Osteocyte (in vitro differentiated cells): ENCODE measurements at regions not wholly inside any gene's neighbourhood (a gene's known extent, or its start where the extent isn't known, plus 50 kb on each side); places are given as distances from the start of the nearest gene placed in this dataset.

Source experiments
- DNase-seq: peaks from one replicate; pipeline ENCODE4 v3.0.0; 2021; ENCODE audit warnings: mixed read lengths; ENCODE audit not compliant: unreplicated experiment; ENCODE audit errors: extremely low spot score
- H3K27ac Mint-ChIP-seq: one replicate; pipeline ENCODE4 v1.8.0; 2021; ENCODE audit warnings: mild to moderate bottlenecking, mixed read lengths; ENCODE audit not compliant: unreplicated experiment
- H3K27me3 Mint-ChIP-seq: one replicate; pipeline ENCODE4 v1.8.0; 2021; ENCODE audit warnings: mixed read lengths; ENCODE audit not compliant: unreplicated experiment
- H3K36me3 Mint-ChIP-seq: one replicate; pipeline ENCODE4 v1.8.0; 2021; ENCODE audit warnings: mixed read lengths; ENCODE audit not compliant: unreplicated experiment
- H3K4me1 Mint-ChIP-seq: one replicate; pipeline ENCODE4 v1.8.0; 2021; ENCODE audit warnings: mixed read lengths; ENCODE audit not compliant: unreplicated experiment
- H3K4me3 Mint-ChIP-seq: one replicate; pipeline ENCODE4 v1.8.0; 2021; ENCODE audit warnings: mild to moderate bottlenecking, moderate library complexity, mixed read lengths; ENCODE audit not compliant: unreplicated experiment
- H3K9me3 Mint-ChIP-seq: one replicate; pipeline ENCODE4 v1.8.0; 2021; ENCODE audit warnings: mixed read lengths; ENCODE audit not compliant: unreplicated experiment
- TF ChIP-seq, protein P1 (sequence below): fragments of 200-600 bp; sonication (generic); IDR thresholded peaks from 2 replicates; pipeline ENCODE4 v1.5.0; 2021; ENCODE audit warnings: antibody characterized with exemption, mild to moderate bottlenecking, moderate library complexity

GRCh38 chr11:41788177-41788576 lies 328.7 kb upstream of the LRRC4C start:
- Mint-ChIP-seq H3K27ac (no peak overlapping the region), H3K27me3 (no peaks in the 10 kb centered on the region), H3K36me3 (no peaks in the 10 kb centered on the region), H3K9me3 (peaks cover 46% of the 10 kb centered on the region), H3K4me3 (no peak overlapping the region), H3K4me1 (no peaks in the 10 kb centered on the region)
- no peak for DNase-seq
- TF ChIP-seq, protein P1, sequence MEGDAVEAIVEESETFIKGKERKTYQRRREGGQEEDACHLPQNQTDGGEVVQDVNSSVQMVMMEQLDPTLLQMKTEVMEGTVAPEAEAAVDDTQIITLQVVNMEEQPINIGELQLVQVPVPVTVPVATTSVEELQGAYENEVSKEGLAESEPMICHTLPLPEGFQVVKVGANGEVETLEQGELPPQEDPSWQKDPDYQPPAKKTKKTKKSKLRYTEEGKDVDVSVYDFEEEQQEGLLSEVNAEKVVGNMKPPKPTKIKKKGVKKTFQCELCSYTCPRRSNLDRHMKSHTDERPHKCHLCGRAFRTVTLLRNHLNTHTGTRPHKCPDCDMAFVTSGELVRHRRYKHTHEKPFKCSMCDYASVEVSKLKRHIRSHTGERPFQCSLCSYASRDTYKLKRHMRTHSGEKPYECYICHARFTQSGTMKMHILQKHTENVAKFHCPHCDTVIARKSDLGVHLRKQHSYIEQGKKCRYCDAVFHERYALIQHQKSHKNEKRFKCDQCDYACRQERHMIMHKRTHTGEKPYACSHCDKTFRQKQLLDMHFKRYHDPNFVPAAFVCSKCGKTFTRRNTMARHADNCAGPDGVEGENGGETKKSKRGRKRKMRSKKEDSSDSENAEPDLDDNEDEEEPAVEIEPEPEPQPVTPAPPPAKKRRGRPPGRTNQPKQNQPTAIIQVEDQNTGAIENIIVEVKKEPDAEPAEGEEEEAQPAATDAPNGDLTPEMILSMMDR, result no peak

- no peak for DNase-seq
- Mint-ChIP-seq H3K27ac (no peak overlapping the region), H3K4me3 (no peak overlapping the region), H3K9me3 (peaks cover 42% of the 10 kb centered on the region), H3K27me3 (no peaks in the 10 kb centered on the region), H3K4me1 (no peaks in the 10 kb centered on the region), H3K36me3 (no peaks in the 10 kb centered on the region)
- TF ChIP-seq, protein P1, result no peak
Measured at GRCh38 chr11:41789376-41789775, 329.9 kb upstream of the LRRC4C start.

GRCh38 chr11:41795004-41795403 lies 335.6 kb upstream of the LRRC4C start:
- H3K27ac Mint-ChIP-seq, result no peak overlapping the region
- H3K9me3 Mint-ChIP-seq, result peaks cover 37% of the 10 kb centered on the region
- H3K4me3 Mint-ChIP-seq, result no peak overlapping the region
- no peaks in the 10 kb centered on the region for H3K27me3 Mint-ChIP-seq
- no peak for DNase-seq
- TF ChIP-seq, protein P1, result no peak
- H3K36me3 Mint-ChIP-seq, result no peaks in the 10 kb centered on the region
- no peaks in the 10 kb centered on the region for H3K4me1 Mint-ChIP-seq

- Mint-ChIP-seq H3K9me3 (peaks cover 41% of the 10 kb centered on the region), H3K4me1 (no peaks in the 10 kb centered on the region), H3K27me3 (no peaks in the 10 kb centered on the region), H3K27ac (no peak overlapping the region), H3K36me3 (no peaks in the 10 kb centered on the region), H3K4me3 (no peak overlapping the region)
- TF ChIP-seq, protein P1, result no peak
- no peak for DNase-seq
Measured at GRCh38 chr11:41799754-41800153, 340.3 kb upstream of the LRRC4C start.

GRCh38 chr11:41803895-41804294 lies 344.4 kb upstream of the LRRC4C start:
- no peak for DNase-seq
- no peaks in the 10 kb centered on the region for H3K4me1 Mint-ChIP-seq
- TF ChIP-seq, protein P1, result no peak
- no peaks in the 10 kb centered on the region for H3K27me3 Mint-ChIP-seq
- H3K4me3 Mint-ChIP-seq, result no peak overlapping the region
- peaks cover 48% of the 10 kb centered on the region for H3K9me3 Mint-ChIP-seq
- no peaks in the 10 kb centered on the region for H3K36me3 Mint-ChIP-seq
- no peak overlapping the region for H3K27ac Mint-ChIP-seq
